ENCODE measurements at regions not wholly inside any gene's neighbourhood (a gene's known extent, or its start where the extent isn't known, plus 50 kb on each side); places are given as distances from the start of the nearest gene placed in this dataset.

DNA sequence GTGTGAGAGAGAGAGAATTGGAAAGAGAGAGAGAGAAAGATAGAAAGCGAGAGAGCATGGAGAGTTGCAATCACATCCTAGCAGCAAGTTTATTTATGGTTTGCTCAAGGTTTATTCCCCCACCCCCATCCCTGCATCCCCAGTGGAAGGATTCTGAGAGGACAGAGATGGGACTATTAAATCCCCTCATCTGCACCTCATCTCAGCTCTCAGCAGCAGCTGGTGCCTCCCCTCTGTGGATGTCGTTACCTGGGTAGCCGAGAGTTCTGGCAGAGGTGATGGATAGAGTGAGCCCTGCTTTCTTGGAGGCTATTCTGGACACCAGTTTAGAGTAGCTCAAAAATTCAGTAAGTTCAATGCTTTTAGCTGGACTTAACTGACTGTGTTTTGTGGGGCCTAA lies 132.0 kb upstream of the RAI2 start:
- CTCF ChIA-PET = no interaction called here
- no peak for DNase-seq
- no peak overlapping the region for H3K4me3 Mint-ChIP-seq
- H3K9me3 Mint-ChIP-seq = peaks cover 0 to 3% (median 0%) of the 10 kb centered on the region in 3 donors
- no peaks in the 10 kb centered on the region for H3K36me3 Mint-ChIP-seq
- 60% methylated on average over 1 of the region's 3 CpGs for WGBS (ENCODE audit: insufficient coverage)
- peaks cover 0 to 5% of the 10 kb centered on the region in 2 experiments for H3K4me1 ChIP-seq (ENCODE audit: control insufficient read depth in 1 of 2, extremely low read depth in 1 of 2, insufficient read depth in 2 of 2, low read length in 2 of 2)
- H3K27me3 Mint-ChIP-seq = peaks cover 0 to 13% of the 10 kb centered on the region in 2 donors
- POLR2A ChIA-PET = no interaction called here
- no peak overlapping the region for H3K4me3 ChIP-seq (ENCODE audit: control insufficient read depth in 1 of 2, extremely low read depth in 1 of 2, low read length in 1 of 2)
- H3K36me3 ChIP-seq (ENCODE audit: control insufficient read depth in 2 of 2, extremely low read depth in 1 of 2, insufficient read depth in 1 of 2, low read length in 1 of 2) = no peaks in the 10 kb centered on the region
- no peak overlapping the region for H3K27ac ChIP-seq (ENCODE audit: low read length)
- H3K27me3 ChIP-seq (replicated peaks in 1 of 2; ENCODE audit: control insufficient read depth in 2 of 2, extremely low read depth in 1 of 2, insufficient read depth in 2 of 2, low read length in 1 of 2) = no peaks in the 10 kb centered on the region
- peaks cover 5 to 9% (median 9%) of the 10 kb centered on the region in 3 donors for H3K4me1 Mint-ChIP-seq
- H3K9me3 ChIP-seq = no peaks in the 10 kb centered on the region
- no peak for ATAC-seq (replicated peaks in 1 of 4)
- H3K27ac Mint-ChIP-seq = no peak overlapping the region

DNA sequence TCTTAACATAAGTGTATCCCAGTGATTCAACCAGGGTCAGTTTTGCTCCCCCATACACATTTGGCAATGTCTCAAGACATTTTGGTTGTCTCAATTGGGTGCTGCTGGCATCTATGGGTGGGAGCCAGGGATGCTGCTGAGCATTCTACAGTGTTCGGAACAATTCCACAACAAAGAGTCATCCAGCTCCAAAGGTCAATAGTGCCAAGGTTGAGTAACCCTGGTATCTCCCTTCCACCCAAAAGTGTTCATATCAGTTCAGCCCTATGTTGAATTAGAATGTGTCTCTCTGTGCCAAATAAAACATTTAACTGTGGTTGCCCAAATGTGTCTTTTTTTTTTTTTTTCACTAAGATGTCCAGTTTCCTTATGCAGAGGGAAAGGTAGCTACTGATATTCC lies 129.4 kb upstream of the RAI2 start:
- CTCF ChIA-PET = interaction anchor here (0.6 to 0.8 kb wide), 3 partner anchors 9 to 203 kb away, joined by 3 to 8 read pairs (median 5); no protein-coding TSS in a partner anchor
- whole genome bisulfite sequencing (ENCODE audit: insufficient coverage) = no CpG with 5 or more reads among the region's 1 CpG
- no peak overlapping the region for H3K4me3 ChIP-seq (ENCODE audit: control insufficient read depth in 1 of 2, extremely low read depth in 1 of 2, low read length in 1 of 2)
- H3K9me3 ChIP-seq = no peaks in the 10 kb centered on the region
- no peaks in the 10 kb centered on the region for H3K27me3 ChIP-seq (replicated peaks in 1 of 2; ENCODE audit: control insufficient read depth in 2 of 2, extremely low read depth in 1 of 2, insufficient read depth in 2 of 2, low read length in 1 of 2)
- peaks cover 0 to 3% of the 10 kb centered on the region in 2 donors for H3K27me3 Mint-ChIP-seq
- peaks cover 30 to 33% (median 32%) of the 10 kb centered on the region in 3 donors for H3K4me1 Mint-ChIP-seq
- POLR2A ChIA-PET = no interaction called here
- H3K4me3 Mint-ChIP-seq = no peak overlapping the region
- peaks cover 0 to 3% (median 0%) of the 10 kb centered on the region in 3 donors for H3K9me3 Mint-ChIP-seq
- H3K4me1 ChIP-seq (ENCODE audit: control insufficient read depth in 1 of 2, extremely low read depth in 1 of 2, insufficient read depth in 2 of 2, low read length in 2 of 2) = peaks cover 11 to 12% of the 10 kb centered on the region in 2 experiments
- H3K27ac Mint-ChIP-seq = no peak overlapping the region
- DNase-seq (no peak), ATAC-seq (replicated peaks in 1 of 4) (no peak)
- no peaks in the 10 kb centered on the region for H3K36me3 Mint-ChIP-seq
- no peak overlapping the region for H3K27ac ChIP-seq (ENCODE audit: low read length)
- no peaks in the 10 kb centered on the region for H3K36me3 ChIP-seq (ENCODE audit: control insufficient read depth in 2 of 2, extremely low read depth in 1 of 2, insufficient read depth in 1 of 2, low read length in 1 of 2)

DNA sequence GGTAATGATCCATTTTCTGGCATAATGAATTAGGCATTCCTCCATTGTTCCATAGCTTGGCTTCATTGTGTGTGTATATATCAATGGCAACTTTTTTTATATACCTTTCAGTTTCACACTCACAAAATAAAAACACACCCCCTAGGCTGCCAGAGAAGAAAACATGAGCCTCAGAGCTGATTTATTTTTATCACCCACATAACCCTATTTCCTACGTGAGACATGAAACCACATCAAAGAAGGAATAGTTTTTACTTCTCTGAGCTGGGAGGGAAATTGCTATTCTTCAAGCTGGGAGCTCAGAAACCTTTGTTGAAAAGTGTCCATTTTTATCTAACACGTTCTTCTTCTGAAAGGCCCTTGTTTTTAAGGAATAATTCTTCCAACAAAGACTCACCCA lies 126.7 kb upstream of the RAI2 start:
- no peak overlapping the region for H3K27ac ChIP-seq (ENCODE audit: low read length)
- WGBS (ENCODE audit: insufficient coverage) = no CpG with 5 or more reads among the region's 2 CpGs
- CTCF ChIA-PET = interaction anchor here (0.5 to 1.0 kb wide), 2 partner anchors 159 to 389 kb away, joined by 3 read pairs; no protein-coding TSS in a partner anchor
- peaks cover 33 to 36% (median 34%) of the 10 kb centered on the region in 3 donors for H3K4me1 Mint-ChIP-seq
- ATAC-seq (replicated peaks in 1 of 4) = peak; percentile 68 to 98 (median 86)
- peak in 7 of 35 experiments; percentile 1 to 56 (median 7) for DNase-seq
- H3K27me3 Mint-ChIP-seq = peaks cover 0 to 2% of the 10 kb centered on the region in 2 donors
- peak overlapping the region; percentile 1 to 19 for H3K27ac Mint-ChIP-seq
- H3K4me3 ChIP-seq (ENCODE audit: control insufficient read depth in 1 of 2, extremely low read depth in 1 of 2, low read length in 1 of 2) = no peak overlapping the region
- H3K36me3 Mint-ChIP-seq = no peaks in the 10 kb centered on the region
- no peaks in the 10 kb centered on the region for H3K36me3 ChIP-seq (ENCODE audit: control insufficient read depth in 2 of 2, extremely low read depth in 1 of 2, insufficient read depth in 1 of 2, low read length in 1 of 2)
- peaks cover 11 to 12% of the 10 kb centered on the region in 2 experiments for H3K4me1 ChIP-seq (ENCODE audit: control insufficient read depth in 1 of 2, extremely low read depth in 1 of 2, insufficient read depth in 2 of 2, low read length in 2 of 2)
- H3K4me3 Mint-ChIP-seq = peak overlapping the region in 2 of 3 donors; percentile 2 to 38
- H3K9me3 ChIP-seq = no peaks in the 10 kb centered on the region
- POLR2A ChIA-PET = no interaction called here
- H3K27me3 ChIP-seq (replicated peaks in 1 of 2; ENCODE audit: control insufficient read depth in 2 of 2, extremely low read depth in 1 of 2, insufficient read depth in 2 of 2, low read length in 1 of 2) = no peaks in the 10 kb centered on the region
- H3K9me3 Mint-ChIP-seq = peaks cover 0 to 2% (median 0%) of the 10 kb centered on the region in 3 donors

DNA sequence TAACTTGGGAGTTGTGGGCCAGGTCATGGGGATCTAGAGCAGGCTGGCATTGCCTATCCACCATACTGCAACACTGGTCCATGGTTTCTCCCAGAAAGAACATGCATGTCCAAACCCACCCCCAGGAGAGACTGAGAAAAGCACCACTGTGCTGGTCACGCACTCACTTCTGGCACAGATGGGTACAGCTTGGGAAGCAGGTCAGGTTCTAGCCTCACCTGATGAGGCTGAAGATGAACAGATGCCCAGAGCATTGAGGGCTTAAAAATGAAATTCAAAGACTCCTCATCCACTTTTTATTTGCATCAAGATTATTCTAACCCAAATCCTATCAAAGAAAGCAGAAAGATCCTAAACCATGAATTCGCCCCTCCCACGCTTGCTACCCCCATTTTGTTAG lies 125.9 kb upstream of the RAI2 start:
- H3K36me3 ChIP-seq (ENCODE audit: control insufficient read depth in 2 of 2, extremely low read depth in 1 of 2, insufficient read depth in 1 of 2, low read length in 1 of 2) = no peaks in the 10 kb centered on the region
- no peaks in the 10 kb centered on the region for H3K36me3 Mint-ChIP-seq
- H3K9me3 ChIP-seq = no peaks in the 10 kb centered on the region
- no peak overlapping the region for H3K4me3 ChIP-seq (ENCODE audit: control insufficient read depth in 1 of 2, extremely low read depth in 1 of 2, low read length in 1 of 2)
- ChIA-PET CTCF (interaction anchor here in 1 of 2 donors (1.0 kb wide), 1 partner anchor 160 kb away, joined by 3 read pairs; no protein-coding TSS in a partner anchor), POLR2A (interaction anchor here in 1 of 2 donors (0.5 kb wide), 1 partner anchor 40 kb away, joined by 3 read pairs; no protein-coding TSS in a partner anchor)
- ATAC-seq (replicated peaks in 1 of 4) (no peak), DNase-seq (no peak)
- peaks cover 33 to 36% (median 34%) of the 10 kb centered on the region in 3 donors for H3K4me1 Mint-ChIP-seq
- H3K27ac Mint-ChIP-seq = no peak overlapping the region
- peaks cover 11 to 12% of the 10 kb centered on the region in 2 experiments for H3K4me1 ChIP-seq (ENCODE audit: control insufficient read depth in 1 of 2, extremely low read depth in 1 of 2, insufficient read depth in 2 of 2, low read length in 2 of 2)
- no CpG with 5 or more reads among the region's 3 CpGs for WGBS (ENCODE audit: insufficient coverage)
- no peaks in the 10 kb centered on the region for H3K27me3 Mint-ChIP-seq
- H3K9me3 Mint-ChIP-seq = no peaks in the 10 kb centered on the region
- H3K4me3 Mint-ChIP-seq = peak overlapping the region in 1 of 3 donors; percentile 38
- no peak overlapping the region for H3K27ac ChIP-seq (ENCODE audit: low read length)
- no peaks in the 10 kb centered on the region for H3K27me3 ChIP-seq (replicated peaks in 1 of 2; ENCODE audit: control insufficient read depth in 2 of 2, extremely low read depth in 1 of 2, insufficient read depth in 2 of 2, low read length in 1 of 2)

DNA sequence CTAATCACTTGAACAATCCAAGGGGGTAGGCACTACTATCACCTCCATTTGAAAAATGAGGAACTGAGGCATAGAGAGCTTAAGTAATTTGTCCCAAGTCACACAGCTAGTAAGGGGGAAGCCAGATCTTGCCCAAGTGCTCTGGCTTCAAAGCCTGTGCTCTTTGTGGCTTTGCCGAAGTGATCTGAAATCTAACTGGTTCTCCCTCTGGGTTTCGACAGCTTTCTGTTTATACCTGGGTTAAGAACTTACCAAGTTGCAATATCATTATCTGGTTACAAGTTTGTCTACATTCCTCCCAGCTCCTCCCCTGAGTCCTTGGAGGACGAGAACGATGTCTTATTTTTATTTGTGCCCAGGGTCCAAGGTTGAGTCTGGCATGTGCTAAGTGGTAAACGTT lies 125.3 kb upstream of the RAI2 start:
- no peaks in the 10 kb centered on the region for H3K36me3 ChIP-seq (ENCODE audit: control insufficient read depth in 2 of 2, extremely low read depth in 1 of 2, insufficient read depth in 1 of 2, low read length in 1 of 2)
- H3K9me3 ChIP-seq = no peaks in the 10 kb centered on the region
- H3K27me3 ChIP-seq (replicated peaks in 1 of 2; ENCODE audit: control insufficient read depth in 2 of 2, extremely low read depth in 1 of 2, insufficient read depth in 2 of 2, low read length in 1 of 2) = no peaks in the 10 kb centered on the region
- DNase-seq = no peak
- H3K4me1 Mint-ChIP-seq = peaks cover 33 to 36% (median 34%) of the 10 kb centered on the region in 3 donors
- no peaks in the 10 kb centered on the region for H3K27me3 Mint-ChIP-seq
- no peaks in the 10 kb centered on the region for H3K9me3 Mint-ChIP-seq
- no peak for ATAC-seq (replicated peaks in 1 of 4)
- no CpG with 5 or more reads among the region's 5 CpGs for WGBS (ENCODE audit: insufficient coverage)
- peaks cover 11 to 12% of the 10 kb centered on the region in 2 experiments for H3K4me1 ChIP-seq (ENCODE audit: control insufficient read depth in 1 of 2, extremely low read depth in 1 of 2, insufficient read depth in 2 of 2, low read length in 2 of 2)
- H3K27ac ChIP-seq (ENCODE audit: low read length) = no peak overlapping the region
- H3K4me3 Mint-ChIP-seq = peak overlapping the region in 1 of 3 donors; percentile 38
- CTCF ChIA-PET = interaction anchor here in 1 of 2 donors (0.5 kb wide), 1 partner anchor 356 kb away, joined by 4 read pairs; no protein-coding TSS in a partner anchor
- POLR2A ChIA-PET = interaction anchor here in 1 of 2 donors (0.5 kb wide), 1 partner anchor 250 kb away, joined by 11 read pairs; no protein-coding TSS in a partner anchor
- H3K4me3 ChIP-seq (ENCODE audit: control insufficient read depth in 1 of 2, extremely low read depth in 1 of 2, low read length in 1 of 2) = no peak overlapping the region
- H3K27ac Mint-ChIP-seq = no peak overlapping the region
- no peaks in the 10 kb centered on the region for H3K36me3 Mint-ChIP-seq

DNA sequence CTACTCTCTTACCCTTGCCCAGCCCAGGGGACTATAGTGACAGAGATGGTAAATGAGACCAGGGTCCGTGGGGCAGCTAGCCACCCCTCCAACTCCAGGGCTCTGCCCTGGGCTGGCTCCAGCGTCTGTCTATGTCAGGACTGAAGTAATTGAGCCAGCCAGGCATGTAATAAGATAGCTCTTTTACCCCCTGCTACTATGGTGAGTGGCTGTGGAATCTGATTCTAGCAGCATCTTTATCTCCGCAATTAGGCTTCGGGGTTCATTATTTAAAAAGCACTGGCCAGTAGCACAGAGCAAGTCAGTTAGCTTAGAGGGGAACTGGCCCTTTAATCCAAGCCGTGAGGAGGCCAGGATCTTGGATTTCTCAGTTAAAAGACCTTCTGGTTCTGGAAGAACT lies 123.3 kb upstream of the RAI2 start:
- H3K27me3 Mint-ChIP-seq = peaks cover 0 to 4% of the 10 kb centered on the region in 2 donors
- H3K4me1 ChIP-seq (ENCODE audit: control insufficient read depth in 1 of 2, extremely low read depth in 1 of 2, insufficient read depth in 2 of 2, low read length in 2 of 2) = peaks cover 11 to 12% of the 10 kb centered on the region in 2 experiments
- no peak for ATAC-seq (replicated peaks in 1 of 4)
- H3K36me3 Mint-ChIP-seq = no peaks in the 10 kb centered on the region
- H3K9me3 Mint-ChIP-seq = no peaks in the 10 kb centered on the region
- ChIA-PET CTCF (no interaction called here), POLR2A (no interaction called here)
- no peaks in the 10 kb centered on the region for H3K27me3 ChIP-seq (replicated peaks in 1 of 2; ENCODE audit: control insufficient read depth in 2 of 2, extremely low read depth in 1 of 2, insufficient read depth in 2 of 2, low read length in 1 of 2)
- H3K36me3 ChIP-seq (ENCODE audit: control insufficient read depth in 2 of 2, extremely low read depth in 1 of 2, insufficient read depth in 1 of 2, low read length in 1 of 2) = no peaks in the 10 kb centered on the region
- no CpG with 5 or more reads among the region's 5 CpGs for WGBS (ENCODE audit: insufficient coverage)
- DNase-seq = no peak
- no peaks in the 10 kb centered on the region for H3K9me3 ChIP-seq
- H3K27ac ChIP-seq (ENCODE audit: low read length) = no peak overlapping the region
- H3K4me3 Mint-ChIP-seq = no peak overlapping the region
- no peak overlapping the region for H3K4me3 ChIP-seq (ENCODE audit: control insufficient read depth in 1 of 2, extremely low read depth in 1 of 2, low read length in 1 of 2)
- H3K27ac Mint-ChIP-seq = no peak overlapping the region
- peaks cover 33 to 36% (median 34%) of the 10 kb centered on the region in 3 donors for H3K4me1 Mint-ChIP-seq

Measured in T-cell (primary cell).